K562 (cell line): ENCODE measurements at regions not wholly inside any gene's neighbourhood (a gene's known extent, or its start where the extent isn't known, plus 50 kb on each side); places are given as distances from the start of the nearest gene placed in this dataset.

Source experiments
- ATAC-seq: fragments of 200-7000 bp; cut with Tn5 transposase; 3 replicates; pipeline ENCODE4 v1.9.1; 2020; ENCODE audit warnings: moderate library complexity
- BruUV-seq: library from RNA; stranded (reverse); fragments of 400-500 nt; replicated peaks from 2 replicates; lab custom pipeline; 2021; lab: Mats Ljungman, UMichigan
- CTCF ChIA-PET: fragments of 300-600 bp; formaldehyde crosslinking; extraction: SDS; loops from one replicate; lab custom pipeline; 2021; ENCODE audit warnings: low intra/inter-chr PET ratio; lab: Yijun Ruan, JAX
- POLR2A ChIA-PET: fragments of 300-600, 350-650 bp; sonication (Branson Sonifier 250); formaldehyde crosslinking; extraction: SDS; loops from one replicate; lab custom pipeline; 2021; ENCODE audit warnings: antibody characterized with exemption, inconsistent platforms; lab: Yijun Ruan, JAX
- DNase-seq, 4 experiments: peaks; one replicate each; pipeline versions ENCODE4 v3.0.0 to v3.0.0-alpha.2; 2011 to 2018; ENCODE audit warnings: low spot score in 3 of 4, mixed read lengths in 3 of 4; ENCODE audit errors: extremely low read depth in 1 of 4
- FAIRE-seq: peaks from 2 replicates; lab custom pipeline; 2011; peaks lifted over from hg19 to GRCh38; lab: Jason Lieb, UNC
- H2AFZ ChIP-seq: 2 replicates; pipeline ENCODE4 v1.6.0; 2011; ENCODE audit warnings: low read depth, low read length, control low read depth, inconsistent platforms
- H3K27ac ChIP-seq: fragments of 200-600 bp; 3 replicates; pipeline ENCODE4 v1.8.0; 2011; ENCODE audit warnings: low read depth, mild to moderate bottlenecking, control low read depth, inconsistent platforms, low read length, moderate library complexity, mixed read lengths; ENCODE audit errors: extremely low read depth
- H3K27me3 ChIP-seq, 2 experiments: fragments of 300-600 bp in 1 of 2; 2 replicates in 1 of 2; 3 replicates in 1 of 2; pipeline versions ENCODE4 v1.6.0 to v1.8.0; 2011; ENCODE audit warnings: inconsistent platforms in 2 of 2, low read length in 2 of 2, mild to moderate bottlenecking in 1 of 2, mixed read lengths in 1 of 2, moderate library complexity in 1 of 2; ENCODE audit not compliant: control insufficient read depth in 2 of 2, insufficient read depth in 2 of 2
- H3K36me3 ChIP-seq: fragments of 300-600 bp; 3 replicates; pipeline ENCODE4 v1.8.0; 2011; ENCODE audit warnings: mild to moderate bottlenecking, low read length, inconsistent platforms; ENCODE audit not compliant: control insufficient read depth, insufficient read depth
- H3K4me1 ChIP-seq, 2 experiments: fragments of 200-600 bp in 1 of 2; replicated peaks in 1 of 2; 2 replicates in 1 of 2; 3 replicates in 1 of 2; pipeline versions ENCODE4 v1.5.1 to v1.8.0; 2011; ENCODE audit warnings: inconsistent platforms in 2 of 2, low read length in 2 of 2, mild to moderate bottlenecking in 1 of 2, mixed read lengths in 1 of 2, moderate library complexity in 1 of 2; ENCODE audit not compliant: control insufficient read depth in 2 of 2, insufficient read depth in 2 of 2
- H3K4me2 ChIP-seq: 2 replicates; pipeline ENCODE4 v1.6.1; 2011; ENCODE audit warnings: low read length, control low read depth, inconsistent platforms, mixed read lengths; ENCODE audit not compliant: insufficient read depth
- H3K4me3 ChIP-seq: fragments of 200-600 bp; sonication (generic), shearing (Covaris generic); 2 replicates; pipeline ENCODE4 v1.5.1; 2016; ENCODE audit warnings: control low read depth, inconsistent platforms
- H3K79me2 ChIP-seq: fragments of 200-600 bp; 3 replicates; pipeline ENCODE4 v1.8.0; 2011; ENCODE audit warnings: low read length, inconsistent platforms; ENCODE audit not compliant: control insufficient read depth, insufficient read depth
- H3K9ac ChIP-seq, 2 experiments: 2 replicates each; pipeline versions ENCODE4 v1.6.0 to v1.6.1; 2011; ENCODE audit warnings: low read depth in 2 of 2, low read length in 2 of 2, control low read depth in 1 of 2, inconsistent platforms in 1 of 2, mild to moderate bottlenecking in 1 of 2, mixed read lengths in 1 of 2; ENCODE audit not compliant: insufficient read depth in 1 of 2
- H3K9me1 ChIP-seq: one replicate; pipeline ENCODE4 v1.6.0; 2011; ENCODE audit warnings: inconsistent platforms, mild to moderate bottlenecking, low read length, moderate library complexity; ENCODE audit not compliant: control insufficient read depth, insufficient read depth
- H3K9me3 ChIP-seq: replicated peaks from 2 replicates; pipeline ENCODE4 v1.5.1; 2011; ENCODE audit warnings: low read depth, low read length, inconsistent platforms; ENCODE audit not compliant: control insufficient read depth, insufficient read depth
- H4K20me1 ChIP-seq: replicated peaks from 2 replicates; pipeline ENCODE4 v1.6.1; 2011; ENCODE audit warnings: low read length, inconsistent platforms, mixed read lengths; ENCODE audit not compliant: control insufficient read depth, insufficient read depth
- CBX1 ChIP-seq: sonication (generic); IDR thresholded peaks from 2 replicates; pipeline ENCODE4 v1.6.1; 2016; ENCODE audit warnings: antibody characterized with exemption, low read depth, mild to moderate bottlenecking
- HDAC8 ChIP-seq: fragments of 450-650 bp; IDR thresholded peaks from 2 replicates; pipeline ENCODE4 v1.6.1; 2016; ENCODE audit warnings: mild to moderate bottlenecking, missing genetic modification characterization, moderate library complexity, missing compliant biosample characterization
- HNRNPUL1 ChIP-seq: fragments of 200-400 bp; formaldehyde crosslinking; IDR thresholded peaks from 2 replicates; pipeline ENCODE4 v1.6.1; 2017; ENCODE audit warnings: low read length
- KHSRP ChIP-seq: fragments of 450-650 bp; IDR thresholded peaks from 2 replicates; pipeline ENCODE4 v1.6.1; 2017
- KLF10 ChIP-seq: fragments of 250-450 bp; sonication (Bioruptor Pico); IDR thresholded peaks from 2 replicates; pipeline ENCODE4 v1.6.1; 2021; ENCODE audit warnings: matching md5 sums
- MECOM ChIP-seq: fragments of 250-450 bp; sonication (Bioruptor Pico); IDR thresholded peaks from 2 replicates; pipeline ENCODE4 v1.8.0; 2022; ENCODE audit warnings: inconsistent platforms
- MEF2A ChIP-seq: IDR thresholded peaks from 2 replicates; pipeline ENCODE4 v1.6.1; 2011; ENCODE audit warnings: low read depth, mild to moderate bottlenecking, low read length, moderate library complexity; ENCODE audit not compliant: control insufficient read depth
- MYBL2 ChIP-seq, 2 experiments: fragments of 450-650 bp in 1 of 2; sonication (generic) in 1 of 2; formaldehyde crosslinking in 1 of 2; IDR thresholded peaks; 2 replicates each; pipeline versions ENCODE4 v1.6.1 to v1.8.1; 2017 to 2022; ENCODE audit warnings: borderline replicate concordance in 1 of 2, inconsistent platforms in 1 of 2, low read depth in 1 of 2, mild to moderate bottlenecking in 1 of 2, missing genetic modification reagents in 1 of 2, moderate library complexity in 1 of 2
- NR3C1 ChIP-seq: sonication (generic); formaldehyde crosslinking; IDR thresholded peaks from 2 replicates; pipeline ENCODE4 v1.8.1; 2022; ENCODE audit warnings: missing genetic modification reagents
- POU5F1 ChIP-seq: fragments of 150-350 bp; IDR thresholded peaks from 2 replicates; pipeline ENCODE4 v1.6.1; 2014; ENCODE audit warnings: borderline replicate concordance, low read length, low read depth, mild to moderate bottlenecking; ENCODE audit not compliant: partially characterized antibody
- RCOR1 ChIP-seq, 2 experiments: IDR thresholded peaks; 2 replicates each; pipeline ENCODE4 v1.6.1; 2012; ENCODE audit warnings: low read depth in 2 of 2, low read length in 2 of 2, borderline replicate concordance in 1 of 2, improper control_type of control experiment in 1 of 2
- SIN3A ChIP-seq, 2 experiments: fragments of 150-350 bp in 1 of 2; IDR thresholded peaks; 2 replicates each; pipeline ENCODE4 v1.6.1; 2011 to 2016; ENCODE audit warnings: borderline replicate concordance in 2 of 2, low read depth in 2 of 2, low read length in 2 of 2, mild to moderate bottlenecking in 2 of 2, moderate library complexity in 2 of 2; ENCODE audit not compliant: control insufficient read depth in 1 of 2
- TAF1 ChIP-seq: IDR thresholded peaks from 2 replicates; pipeline ENCODE4 v1.6.1; 2011; ENCODE audit warnings: mild to moderate bottlenecking, low read length, moderate library complexity; ENCODE audit not compliant: insufficient read depth, control insufficient read depth, severe bottlenecking; ENCODE audit errors: extremely low read depth
- TAL1 ChIP-seq: fragments of 450-650 bp; IDR thresholded peaks from 2 replicates; pipeline ENCODE4 v1.6.1; 2016; ENCODE audit warnings: mild to moderate bottlenecking
- WGBS: fragments of 100-300 bp; shearing (Covaris generic); methylation state at CpG from one replicate; pipeline ENCODE4 v1.1.6; 2016; ENCODE audit warnings: low coverage, mixed read lengths; ENCODE audit not compliant: insufficient coverage; ENCODE audit errors: missing lambda C conversion rate; 5-methylcytosine and 5-hydroxymethylcytosine counted together
- in situ Hi-C: fragments of 300-500 bp; cut with MboI; formaldehyde crosslinking; loops from 4 replicates; pipeline ENCODE4 v1.15.0; 2018; ENCODE audit warnings: inconsistent platforms, mixed read lengths
- intact Hi-C: fragments of 100-400 bp; cut with micrococcal nuclease; formaldehyde crosslinking; loops from 2 replicates; pipeline ENCODE4 v1.14.2; 2022
- TF ChIP-seq, protein P1 (sequence below): IDR thresholded peaks from 2 replicates; pipeline ENCODE4 v1.6.1; 2012; ENCODE audit warnings: low read depth, low read length, improper control_type of control experiment, borderline replicate concordance
- TF ChIP-seq, protein P2 (sequence below), 2 experiments: IDR thresholded peaks; 2 replicates each; pipeline ENCODE4 v1.6.1; 2011; ENCODE audit warnings: borderline replicate concordance in 1 of 2, control low read depth in 1 of 2, low read depth in 1 of 2, low read length in 1 of 2, mild to moderate bottlenecking in 1 of 2, mixed read lengths in 1 of 2, moderate library complexity in 1 of 2; ENCODE audit not compliant: insufficient read depth in 1 of 2, insufficient read length in 1 of 2, poor library complexity in 1 of 2, severe bottlenecking in 1 of 2; ENCODE audit errors: extremely low read depth in 1 of 2

DNA sequence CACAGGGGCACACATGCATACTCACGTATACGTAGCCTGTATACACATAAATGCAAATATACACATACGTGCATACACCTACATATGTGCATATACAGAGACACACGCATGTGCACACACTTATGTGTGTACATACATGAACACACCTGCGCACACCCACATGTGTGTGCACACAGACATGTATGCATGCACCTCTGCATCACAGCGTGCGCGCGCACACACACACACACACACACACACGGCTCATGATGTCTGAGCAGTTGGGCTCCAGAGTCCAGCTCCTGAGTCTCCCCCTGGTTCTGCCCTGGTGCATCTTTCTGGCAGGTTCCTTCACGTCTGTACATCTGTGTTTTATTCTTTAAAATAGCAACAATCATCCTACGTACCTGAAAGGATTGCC lies 600.5 kb downstream of the NPHP4 start:
- no peaks in the 10 kb centered on the region for H4K20me1 ChIP-seq
- no peaks in the 10 kb centered on the region for H3K4me1 ChIP-seq
- WGBS = 4% methylated on average over 12 of the region's 12 CpGs
- no peaks in the 10 kb centered on the region for H3K79me2 ChIP-seq
- H3K9me1 ChIP-seq = no peaks in the 10 kb centered on the region
- no peak overlapping the region for H3K4me3 ChIP-seq
- H2AFZ ChIP-seq = no peak overlapping the region
- FAIRE-seq (no peak), ATAC-seq (no peak), DNase-seq (no peak)
- no peak overlapping the region for H3K27ac ChIP-seq
- intact Hi-C loops = no loop called here
- H3K9me3 ChIP-seq = peaks cover 3% of the 10 kb centered on the region
- no peak overlapping the region for H3K4me2 ChIP-seq
- TF ChIP-seq RCOR1 (IDR thresholded peaks at IDR 0.05; ENCODE audit: borderline replicate concordance in 1 of 2, low read depth in 2 of 2, low read length in 2 of 2) = no peak
- no peak for TF ChIP-seq MEF2A
- no peak for TF ChIP-seq MECOM (CRISPR knock-in tag)
- no peak for TF ChIP-seq TAL1
- no peak for TF ChIP-seq CBX1
- TF ChIP-seq MYBL2 (IDR thresholded peaks at IDR 0.05; ENCODE audit: low read depth) = no peak
- no peak for TF ChIP-seq MYBL2 (CRISPR knock-in tag; IDR thresholded peaks at IDR 0.05; ENCODE audit: borderline replicate concordance)
- no peak for TF ChIP-seq TAF1
- TF ChIP-seq SIN3A (IDR thresholded peaks at IDR 0.05; ENCODE audit: borderline replicate concordance in 2 of 2, control insufficient read depth in 1 of 2, low read depth in 2 of 2, low read length in 2 of 2) = no peak
- no peak for TF ChIP-seq POU5F1
- TF ChIP-seq, protein P1, sequence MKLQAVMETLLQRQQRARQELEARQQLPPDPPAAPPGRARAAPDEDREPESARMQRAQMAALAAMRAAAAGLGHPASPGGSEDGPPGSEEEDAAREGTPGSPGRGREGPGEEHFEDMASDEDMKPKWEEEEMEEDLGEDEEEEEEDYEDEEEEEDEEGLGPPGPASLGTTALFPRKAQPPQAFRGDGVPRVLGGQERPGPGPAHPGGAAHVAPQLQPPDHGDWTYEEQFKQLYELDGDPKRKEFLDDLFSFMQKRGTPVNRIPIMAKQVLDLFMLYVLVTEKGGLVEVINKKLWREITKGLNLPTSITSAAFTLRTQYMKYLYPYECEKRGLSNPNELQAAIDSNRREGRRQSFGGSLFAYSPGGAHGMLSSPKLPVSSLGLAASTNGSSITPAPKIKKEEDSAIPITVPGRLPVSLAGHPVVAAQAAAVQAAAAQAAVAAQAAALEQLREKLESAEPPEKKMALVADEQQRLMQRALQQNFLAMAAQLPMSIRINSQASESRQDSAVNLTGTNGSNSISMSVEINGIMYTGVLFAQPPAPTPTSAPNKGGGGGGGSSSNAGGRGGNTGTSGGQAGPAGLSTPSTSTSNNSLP = no peak
- TF ChIP-seq HNRNPUL1 = no peak
- TF ChIP-seq NR3C1 (CRISPR knock-in tag) = no peak
- no peak for TF ChIP-seq HDAC8 (tag)
- no peak for TF ChIP-seq KHSRP
- TF ChIP-seq KLF10 (CRISPR knock-in tag) = no peak
- TF ChIP-seq, protein P2, sequence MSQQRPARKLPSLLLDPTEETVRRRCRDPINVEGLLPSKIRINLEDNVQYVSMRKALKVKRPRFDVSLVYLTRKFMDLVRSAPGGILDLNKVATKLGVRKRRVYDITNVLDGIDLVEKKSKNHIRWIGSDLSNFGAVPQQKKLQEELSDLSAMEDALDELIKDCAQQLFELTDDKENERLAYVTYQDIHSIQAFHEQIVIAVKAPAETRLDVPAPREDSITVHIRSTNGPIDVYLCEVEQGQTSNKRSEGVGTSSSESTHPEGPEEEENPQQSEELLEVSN (IDR thresholded peaks at IDR 0.05; ENCODE audit: borderline replicate concordance in 1 of 2, extremely low read depth in 1 of 2, insufficient read depth in 1 of 2, insufficient read length in 1 of 2, low read depth in 1 of 2, low read length in 1 of 2, poor library complexity in 1 of 2, severe bottlenecking in 1 of 2) = no peak
- ChIA-PET CTCF (no interaction called here), POLR2A (no interaction called here)
- in situ Hi-C loops = no loop called here
- no TSS peak for BruUV-seq
- no peaks in the 10 kb centered on the region for H3K36me3 ChIP-seq
- no peaks in the 10 kb centered on the region; a peak in 1 of 5 replicates for H3K27me3 ChIP-seq
- H3K9ac ChIP-seq = no peak overlapping the region
